ENCODE measurements at regions not wholly inside any gene's neighbourhood (a gene's known extent, or its start where the extent isn't known, plus 50 kb on each side); places are given as distances from the start of the nearest gene placed in this dataset.

GRCh38 chr11:71201936-71202597 is 50.3 kb downstream of the SHANK2 start:
- Mint-ChIP-seq H3K27me3 (peaks cover 2% of the 10 kb centered on the region), H3K27ac (no peak overlapping the region), H3K36me3 (ENCODE audit: low read depth) (no peaks in the 10 kb centered on the region), H3K9me3 (no peaks in the 10 kb centered on the region), H3K4me3 (no peak overlapping the region), H3K4me1 (ENCODE audit: low read depth) (no peaks in the 10 kb centered on the region)
- intact Hi-C loops (cut with micrococcal nuclease), result no loop called here
- POLR2A ChIA-PET, result no interaction called here
- no peak for TF ChIP-seq CTCF (IDR thresholded peaks at IDR 0.05)
- CTCF ChIA-PET, result interaction anchor here (1.6 kb wide), 1 partner anchor 10 kb away, joined by 3 read pairs; no protein-coding TSS in a partner anchor
- DNase-seq (no peak), ATAC-seq (no peak)

GRCh38 chr11:71201231-71201630 is 51.1 kb downstream of the SHANK2 start:
- no peak for TF ChIP-seq CTCF (IDR thresholded peaks at IDR 0.05)
- H3K27ac Mint-ChIP-seq, result no peak overlapping the region
- no peaks in the 10 kb centered on the region for H3K4me1 Mint-ChIP-seq (ENCODE audit: low read depth)
- ChIA-PET POLR2A (no interaction called here), CTCF (interaction anchor here (1.6 kb wide), 1 partner anchor 9 kb away, joined by 3 read pairs; no protein-coding TSS in a partner anchor)
- intact Hi-C loops (cut with micrococcal nuclease), result no loop called here
- peaks cover 2% of the 10 kb centered on the region for H3K27me3 Mint-ChIP-seq
- H3K36me3 Mint-ChIP-seq (ENCODE audit: low read depth), result no peaks in the 10 kb centered on the region
- H3K4me3 Mint-ChIP-seq, result no peak overlapping the region
- ATAC-seq (no peak), DNase-seq (no peak)
- no peaks in the 10 kb centered on the region for H3K9me3 Mint-ChIP-seq

GRCh38 chr11:71200761-71201160 is 51.6 kb downstream of the SHANK2 start:
- DNase-seq, result no peak
- no peaks in the 10 kb centered on the region for H3K36me3 Mint-ChIP-seq (ENCODE audit: low read depth)
- TF ChIP-seq CTCF (IDR thresholded peaks at IDR 0.05), result no peak
- H3K9me3 Mint-ChIP-seq, result no peaks in the 10 kb centered on the region
- H3K27me3 Mint-ChIP-seq, result peaks cover 2% of the 10 kb centered on the region
- H3K4me3 Mint-ChIP-seq, result no peak overlapping the region
- intact Hi-C loops (cut with micrococcal nuclease), result no loop called here
- no peak overlapping the region for H3K27ac Mint-ChIP-seq
- no peaks in the 10 kb centered on the region for H3K4me1 Mint-ChIP-seq (ENCODE audit: low read depth)
- CTCF ChIA-PET, result interaction anchor here (1.6 kb wide), 1 partner anchor 9 kb away, joined by 3 read pairs; no protein-coding TSS in a partner anchor
- no peak for ATAC-seq
- POLR2A ChIA-PET, result no interaction called here

- no peak for ATAC-seq
- TF ChIP-seq CTCF (IDR thresholded peaks at IDR 0.05), result no peak
- CTCF ChIA-PET, result no interaction called here
These were observed 52.1 kb downstream of the SHANK2 start for GRCh38 chr11:71200172-71200716.

GRCh38 chr11:71199226-71199820 is 53.1 kb downstream of the SHANK2 start:
- Mint-ChIP-seq H3K9me3 (no peaks in the 10 kb centered on the region), H3K27me3 (peaks cover 2% of the 10 kb centered on the region), H3K27ac (no peak overlapping the region), H3K4me1 (ENCODE audit: low read depth) (no peaks in the 10 kb centered on the region), H3K36me3 (ENCODE audit: low read depth) (no peaks in the 10 kb centered on the region), H3K4me3 (no peak overlapping the region)
- no peak for DNase-seq
- intact Hi-C loops (cut with micrococcal nuclease), result no loop called here
- POLR2A ChIA-PET, result no interaction called here
- TF ChIP-seq CTCF (IDR thresholded peaks at IDR 0.05), result no peak
- CTCF ChIA-PET, result no interaction called here
- no peak for ATAC-seq

More at GRCh38 chr11:71200172-71200716, 52.1 kb downstream of the SHANK2 start:
- DNase-seq, result no peak
- peaks cover 2% of the 10 kb centered on the region for H3K27me3 Mint-ChIP-seq
- intact Hi-C loops (cut with micrococcal nuclease), result no loop called here
- no peak overlapping the region for H3K4me3 Mint-ChIP-seq
- H3K9me3 Mint-ChIP-seq, result no peaks in the 10 kb centered on the region
- no peaks in the 10 kb centered on the region for H3K36me3 Mint-ChIP-seq (ENCODE audit: low read depth)
- no peaks in the 10 kb centered on the region for H3K4me1 Mint-ChIP-seq (ENCODE audit: low read depth)
- H3K27ac Mint-ChIP-seq, result no peak overlapping the region
- POLR2A ChIA-PET, result no interaction called here

Measured in activated CD8-positive, alpha-beta T cell treated with anti-CD3 and anti-CD28 coated beads for 36 hours (primary cell).